Liver (tissue), 8 donors: ENCODE measurements at regions not wholly inside any gene's neighbourhood (a gene's known extent, or its start where the extent isn't known, plus 50 kb on each side); places are given as distances from the start of the nearest gene placed in this dataset.

ENCODE experiments used
- DNase-seq: peaks from one replicate; pipeline ENCODE4 v3.0.0-alpha.2; 2017; ENCODE audit warnings: low spot score
- H3K27ac ChIP-seq, 2 donors: one replicate each; pipeline ENCODE4 v1.7.0; 2013; ENCODE audit warnings: inconsistent platforms in 2 of 2, low read length in 2 of 2, control low read depth in 1 of 2, low read depth in 1 of 2, mild to moderate bottlenecking in 1 of 2
- H3K27me3 ChIP-seq, 4 donors: one replicate each; pipeline versions ENCODE4 v1.6.1 to v1.7.0; 2013; ENCODE audit warnings: low read length in 3 of 4, inconsistent platforms in 1 of 4, mild to moderate bottlenecking in 1 of 4, moderate library complexity in 1 of 4; ENCODE audit not compliant: control insufficient read depth in 4 of 4, insufficient read depth in 4 of 4
- H3K36me3 ChIP-seq, 4 donors: one replicate each; pipeline versions ENCODE4 v1.6.1 to v1.7.0; 2013; ENCODE audit warnings: low read length in 3 of 4, mild to moderate bottlenecking in 3 of 4, low read depth in 1 of 4, moderate library complexity in 1 of 4; ENCODE audit not compliant: control insufficient read depth in 4 of 4, insufficient read depth in 3 of 4
- H3K4me1 ChIP-seq, 4 donors: one replicate each; pipeline versions ENCODE4 v1.6.1 to v1.7.0; 2013; ENCODE audit warnings: low read length in 3 of 4, mild to moderate bottlenecking in 3 of 4, moderate library complexity in 1 of 4; ENCODE audit not compliant: control insufficient read depth in 4 of 4, insufficient read depth in 4 of 4
- H3K4me3 ChIP-seq, 3 donors: one replicate each; pipeline versions ENCODE4 v1.6.1 to v1.7.0; 2013; ENCODE audit warnings: low read length in 3 of 3, control low read depth in 1 of 3, low read depth in 1 of 3, mild to moderate bottlenecking in 1 of 3
- H3K9ac ChIP-seq, 2 donors: one replicate each; pipeline ENCODE4 v1.7.0; 2013; ENCODE audit warnings: low read length in 2 of 2, mild to moderate bottlenecking in 2 of 2, moderate library complexity in 2 of 2, control low read depth in 1 of 2, low read depth in 1 of 2
- H3K9me3 ChIP-seq, 4 donors: one replicate each; pipeline versions ENCODE4 v1.6.1 to v1.7.0; 2013; ENCODE audit warnings: low read length in 3 of 4; ENCODE audit not compliant: control insufficient read depth in 4 of 4
- ATF3 ChIP-seq: IDR thresholded peaks from 2 replicates; pipeline ENCODE4 v1.6.1; 2016; ENCODE audit warnings: antibody characterized with exemption
- CTCF ChIP-seq: fragments of 150-350 bp; IDR thresholded peaks from 2 replicates; pipeline ENCODE4 v1.5.1; 2017; ENCODE audit warnings: improper control_type of control experiment, low read depth, low read length; ENCODE audit not compliant: missing input control
- EGR1 ChIP-seq, 2 donors: IDR thresholded peaks; 2 replicates each; pipeline ENCODE4 v1.6.1; 2016 to 2018; ENCODE audit warnings: antibody characterized with exemption in 2 of 2, low read depth in 2 of 2
- FOXA1 ChIP-seq: IDR thresholded peaks from 2 replicates; pipeline ENCODE4 v1.6.1; 2016; ENCODE audit warnings: antibody characterized with exemption
- FOXA2 ChIP-seq: IDR thresholded peaks from 2 replicates; pipeline ENCODE4 v1.6.1; 2016; ENCODE audit warnings: antibody characterized with exemption
- GABPA ChIP-seq, 2 donors: IDR thresholded peaks in 1 of 2; conservative IDR thresholded peaks in 1 of 2; 2 replicates each; pipeline ENCODE4 v1.6.1; 2016; ENCODE audit warnings: antibody characterized with exemption in 2 of 2, mild to moderate bottlenecking in 1 of 2, moderate library complexity in 1 of 2
- HNF4G ChIP-seq: IDR thresholded peaks from 2 replicates; pipeline ENCODE4 v1.6.1; 2016; ENCODE audit warnings: antibody characterized with exemption
- RAD21 ChIP-seq, 2 donors: IDR thresholded peaks; 2 replicates each; pipeline ENCODE4 v1.6.1; 2016; ENCODE audit warnings: antibody characterized with exemption in 2 of 2, mild to moderate bottlenecking in 2 of 2
- TAF1 ChIP-seq: conservative IDR thresholded peaks from 2 replicates; pipeline ENCODE4 v1.6.1; 2016; ENCODE audit warnings: antibody characterized with exemption, mild to moderate bottlenecking
- WGBS: extraction: QIAGEN DNeasy Blood & Tissue Kit; methylation state at CpG from one replicate; pipeline ENCODE4 v1.1.7; 2013; 5-methylcytosine and 5-hydroxymethylcytosine counted together
- TF ChIP-seq, protein P1 (sequence below): IDR thresholded peaks from 2 replicates; pipeline ENCODE4 v1.6.1; 2016; ENCODE audit warnings: antibody characterized with exemption, mild to moderate bottlenecking
- TF ChIP-seq, protein P2 (sequence below): IDR thresholded peaks from 2 replicates; pipeline ENCODE4 v1.6.1; 2016; ENCODE audit warnings: antibody characterized with exemption
- donor health status: healthy.
- donor health status: healthy.
- donor health status: healthy.
- donor health status: healthy.
- donor health status: healthy.

DNA sequence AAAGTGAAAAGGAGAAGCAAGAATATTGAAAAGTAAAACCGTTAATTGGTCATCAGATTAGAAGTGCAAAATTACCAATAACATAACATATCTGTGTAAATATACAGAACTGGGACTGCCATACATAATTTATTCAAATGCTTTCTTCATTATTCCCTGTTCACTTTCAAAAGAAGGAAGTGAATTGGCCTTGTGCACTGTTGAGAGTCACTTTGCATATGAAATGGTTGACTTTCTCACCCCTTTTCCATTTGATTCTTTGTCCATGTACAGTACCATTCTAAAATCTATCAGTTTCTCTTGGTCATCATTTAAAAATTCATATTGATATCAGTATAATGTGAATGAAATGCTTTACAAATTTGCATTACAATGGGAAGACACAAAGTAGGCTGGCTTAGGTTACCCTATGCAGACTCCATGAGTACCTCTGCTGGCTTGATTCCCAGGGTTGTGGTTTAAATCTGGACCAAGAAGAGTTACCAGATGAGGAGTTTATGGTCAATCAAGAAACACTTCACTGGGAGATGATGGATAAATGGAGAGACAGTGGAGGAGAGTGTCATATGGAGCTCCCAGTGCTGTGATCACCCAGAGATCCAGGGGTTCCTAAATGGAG lies 210.9 kb upstream of the TOPAZ1 start:
- H3K36me3 ChIP-seq = no peaks in the 10 kb centered on the region
- TF ChIP-seq, protein P1, sequence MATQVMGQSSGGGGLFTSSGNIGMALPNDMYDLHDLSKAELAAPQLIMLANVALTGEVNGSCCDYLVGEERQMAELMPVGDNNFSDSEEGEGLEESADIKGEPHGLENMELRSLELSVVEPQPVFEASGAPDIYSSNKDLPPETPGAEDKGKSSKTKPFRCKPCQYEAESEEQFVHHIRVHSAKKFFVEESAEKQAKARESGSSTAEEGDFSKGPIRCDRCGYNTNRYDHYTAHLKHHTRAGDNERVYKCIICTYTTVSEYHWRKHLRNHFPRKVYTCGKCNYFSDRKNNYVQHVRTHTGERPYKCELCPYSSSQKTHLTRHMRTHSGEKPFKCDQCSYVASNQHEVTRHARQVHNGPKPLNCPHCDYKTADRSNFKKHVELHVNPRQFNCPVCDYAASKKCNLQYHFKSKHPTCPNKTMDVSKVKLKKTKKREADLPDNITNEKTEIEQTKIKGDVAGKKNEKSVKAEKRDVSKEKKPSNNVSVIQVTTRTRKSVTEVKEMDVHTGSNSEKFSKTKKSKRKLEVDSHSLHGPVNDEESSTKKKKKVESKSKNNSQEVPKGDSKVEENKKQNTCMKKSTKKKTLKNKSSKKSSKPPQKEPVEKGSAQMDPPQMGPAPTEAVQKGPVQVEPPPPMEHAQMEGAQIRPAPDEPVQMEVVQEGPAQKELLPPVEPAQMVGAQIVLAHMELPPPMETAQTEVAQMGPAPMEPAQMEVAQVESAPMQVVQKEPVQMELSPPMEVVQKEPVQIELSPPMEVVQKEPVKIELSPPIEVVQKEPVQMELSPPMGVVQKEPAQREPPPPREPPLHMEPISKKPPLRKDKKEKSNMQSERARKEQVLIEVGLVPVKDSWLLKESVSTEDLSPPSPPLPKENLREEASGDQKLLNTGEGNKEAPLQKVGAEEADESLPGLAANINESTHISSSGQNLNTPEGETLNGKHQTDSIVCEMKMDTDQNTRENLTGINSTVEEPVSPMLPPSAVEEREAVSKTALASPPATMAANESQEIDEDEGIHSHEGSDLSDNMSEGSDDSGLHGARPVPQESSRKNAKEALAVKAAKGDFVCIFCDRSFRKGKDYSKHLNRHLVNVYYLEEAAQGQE = no peak
- TF ChIP-seq ATF3 = no peak
- no peak for TF ChIP-seq GABPA (IDR thresholded peaks at IDR 0.05 in 1 of 2, conservative IDR thresholded peaks at IDR 0.05 in 1 of 2)
- no peak for TF ChIP-seq EGR1 (IDR thresholded peaks at IDR 0.05; ENCODE audit: low read depth in 2 of 2)
- TF ChIP-seq HNF4G = no peak
- no peak for TF ChIP-seq TAF1
- no peaks in the 10 kb centered on the region for H3K9me3 ChIP-seq
- H3K27ac ChIP-seq = no peak overlapping the region
- H3K27me3 ChIP-seq = peaks cover 0 to 7% (median under 1%) of the 10 kb centered on the region in 4 donors
- WGBS = 79% methylated on average over 1 of the region's 1 CpG
- DNase-seq = no peak
- no peak overlapping the region for H3K4me3 ChIP-seq
- H3K9ac ChIP-seq = no peak overlapping the region
- no peaks in the 10 kb centered on the region for H3K4me1 ChIP-seq

DNA sequence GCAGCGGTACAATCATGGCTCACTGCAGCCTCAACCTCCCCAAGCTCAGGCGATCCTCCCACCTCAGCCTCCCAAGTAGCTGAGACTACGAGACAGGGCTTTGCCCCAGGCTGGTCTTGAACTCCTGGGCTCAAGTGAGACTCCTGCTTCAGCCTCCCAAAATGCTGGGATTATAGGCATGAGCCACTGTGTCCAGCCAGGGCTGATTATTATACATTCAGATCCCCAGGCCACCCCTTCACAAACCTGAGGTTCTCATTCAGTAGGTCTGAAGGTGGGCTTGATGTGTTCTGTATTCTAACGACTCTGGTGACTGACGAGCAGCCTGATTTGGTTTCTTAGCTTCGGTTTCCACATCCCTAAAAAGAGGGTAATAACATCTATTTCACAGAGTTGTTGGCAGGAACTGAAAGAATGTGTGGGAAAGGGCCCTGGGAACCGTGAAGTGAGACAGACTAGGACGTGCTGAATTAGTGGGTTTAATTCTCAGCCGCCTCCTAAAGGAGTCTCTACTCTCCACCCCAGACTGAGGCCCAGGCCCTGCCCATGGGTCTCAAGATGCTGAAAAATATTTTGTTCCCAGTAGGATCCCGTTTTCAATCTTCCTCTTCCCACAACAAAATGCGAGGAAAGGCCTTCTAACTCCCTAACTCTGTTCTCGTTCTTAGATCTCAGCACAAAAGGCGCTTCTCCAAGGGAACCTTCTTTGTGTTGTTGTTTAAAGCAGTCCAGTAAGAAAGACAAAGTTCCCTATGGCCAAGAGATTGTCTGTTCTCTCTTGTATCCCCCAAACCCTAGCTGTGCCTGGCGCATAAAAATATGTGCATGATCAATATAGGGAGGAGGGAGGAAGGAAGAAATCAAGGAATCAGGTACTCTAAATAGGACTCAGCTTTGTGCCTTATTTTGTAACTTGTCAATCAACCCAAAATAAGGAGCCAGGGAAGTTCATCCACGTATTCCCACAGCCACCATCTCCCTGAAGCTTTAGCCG lies 210.0 kb upstream of the TOPAZ1 start:
- Histone ChIP-seq H3K4me3 (no peak overlapping the region), H3K27ac (no peak overlapping the region), H3K27me3 (peaks cover 0 to 5% (median 2%) of the 10 kb centered on the region in 4 donors), H3K9ac (no peak overlapping the region), H3K4me1 (no peaks in the 10 kb centered on the region), H3K36me3 (no peaks in the 10 kb centered on the region), H3K9me3 (no peaks in the 10 kb centered on the region)
- WGBS = 79% methylated on average over 16 of the region's 16 CpGs
- TF ChIP-seq FOXA1 = no peak
- no peak for TF ChIP-seq CTCF
- TF ChIP-seq, protein P1 = no peak
- TF ChIP-seq RAD21 (IDR thresholded peaks at IDR 0.05) = no peak
- TF ChIP-seq FOXA2 = no peak
- no peak for TF ChIP-seq TAF1
- TF ChIP-seq, protein P2, sequence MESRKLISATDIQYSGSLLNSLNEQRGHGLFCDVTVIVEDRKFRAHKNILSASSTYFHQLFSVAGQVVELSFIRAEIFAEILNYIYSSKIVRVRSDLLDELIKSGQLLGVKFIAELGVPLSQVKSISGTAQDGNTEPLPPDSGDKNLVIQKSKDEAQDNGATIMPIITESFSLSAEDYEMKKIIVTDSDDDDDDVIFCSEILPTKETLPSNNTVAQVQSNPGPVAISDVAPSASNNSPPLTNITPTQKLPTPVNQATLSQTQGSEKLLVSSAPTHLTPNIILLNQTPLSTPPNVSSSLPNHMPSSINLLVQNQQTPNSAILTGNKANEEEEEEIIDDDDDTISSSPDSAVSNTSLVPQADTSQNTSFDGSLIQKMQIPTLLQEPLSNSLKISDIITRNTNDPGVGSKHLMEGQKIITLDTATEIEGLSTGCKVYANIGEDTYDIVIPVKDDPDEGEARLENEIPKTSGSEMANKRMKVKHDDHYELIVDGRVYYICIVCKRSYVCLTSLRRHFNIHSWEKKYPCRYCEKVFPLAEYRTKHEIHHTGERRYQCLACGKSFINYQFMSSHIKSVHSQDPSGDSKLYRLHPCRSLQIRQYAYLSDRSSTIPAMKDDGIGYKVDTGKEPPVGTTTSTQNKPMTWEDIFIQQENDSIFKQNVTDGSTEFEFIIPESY = no peak
- DNase-seq = no peak
